Neural cell (in vitro differentiated cells): ENCODE measurements at regions not wholly inside any gene's neighbourhood (a gene's known extent, or its start where the extent isn't known, plus 50 kb on each side); places are given as distances from the start of the nearest gene placed in this dataset.

Experiments used
- H2AFZ ChIP-seq: fragments of 200-600, 300-800 bp; sonication (generic), shearing (Covaris generic); 2 replicates; pipeline ENCODE4 v1.6.0; 2014; ENCODE audit warnings: low read depth, mild to moderate bottlenecking, antibody characterized with exemption, low read length, moderate library complexity
- H3F3A ChIP-seq: fragments of 200-600 bp; shearing (Covaris generic); 2 replicates; pipeline ENCODE4 v1.6.1; 2016; ENCODE audit warnings: mild to moderate bottlenecking, moderate library complexity, mixed read lengths, antibody characterized with exemption, low read length; ENCODE audit not compliant: insufficient read depth, poor library complexity, severe bottlenecking
- H3K27ac ChIP-seq: fragments of 200-600, 300-800 bp; sonication (generic), shearing (Covaris generic); 2 replicates; pipeline ENCODE4 v1.5.1; 2014; ENCODE audit warnings: mild to moderate bottlenecking, low read length, moderate library complexity
- H3K27me3 ChIP-seq: fragments of 300-800, 200-600 bp; sonication (generic), shearing (Covaris generic); 2 replicates; pipeline ENCODE4 v1.6.0; 2014; ENCODE audit warnings: mild to moderate bottlenecking, low read depth, low read length, moderate library complexity; ENCODE audit not compliant: insufficient read depth
- H3K36me3 ChIP-seq: fragments of 300-800, 200-600 bp; sonication (generic), shearing (Covaris generic); 2 replicates; pipeline ENCODE4 v1.5.1; 2014; ENCODE audit warnings: mild to moderate bottlenecking, antibody characterized with exemption, low read length, moderate library complexity; ENCODE audit not compliant: insufficient read depth
- H3K4me2 ChIP-seq: fragments of 300-800, 200-600 bp; sonication (generic), shearing (Covaris generic); 2 replicates; pipeline ENCODE4 v1.6.0; 2014; ENCODE audit warnings: mild to moderate bottlenecking, low read length
- H3K4me3 ChIP-seq: fragments of 300-800, 200-600 bp; sonication (generic), shearing (Covaris generic); 2 replicates; pipeline ENCODE4 v1.5.1; 2014; ENCODE audit warnings: mild to moderate bottlenecking, low read length, moderate library complexity
- H3K79me2 ChIP-seq: fragments of 200-600 bp; shearing (Covaris generic); replicated peaks from 2 replicates; pipeline ENCODE4 v1.6.0; 2014; ENCODE audit warnings: mild to moderate bottlenecking, low read length, moderate library complexity; ENCODE audit not compliant: insufficient read depth
- H3K9ac ChIP-seq: fragments of 300-800, 200-600 bp; sonication (generic), shearing (Covaris generic); 2 replicates; pipeline ENCODE4 v1.6.1; 2016; ENCODE audit warnings: mild to moderate bottlenecking, low read length, mixed read lengths
- H3K9me2 ChIP-seq: fragments of 200-600 bp; shearing (Covaris generic); 2 replicates; pipeline ENCODE4 v1.6.1; 2016; ENCODE audit warnings: mild to moderate bottlenecking, low read length, mixed read lengths; ENCODE audit not compliant: insufficient read depth
- H3K9me3 ChIP-seq: fragments of 200-600, 300-800 bp; sonication (generic), shearing (Covaris generic); 2 replicates; pipeline ENCODE4 v1.6.1; 2016; ENCODE audit warnings: mild to moderate bottlenecking, mixed run types, low read length, moderate library complexity, mixed read lengths
- H4K20me1 ChIP-seq: fragments of 200-600 bp; shearing (Covaris generic); 2 replicates; pipeline ENCODE4 v1.6.1; 2016; ENCODE audit warnings: mild to moderate bottlenecking, mixed run types; ENCODE audit not compliant: insufficient read depth
- EP300 ChIP-seq: fragments of 450-650 bp; conservative IDR thresholded peaks from 2 replicates; pipeline ENCODE4 v1.6.1; 2014; ENCODE audit warnings: antibody characterized with exemption, mild to moderate bottlenecking, moderate library complexity; ENCODE audit not compliant: poor library complexity, severe bottlenecking
- EZH2 ChIP-seq: fragments of 200-600, 300-800 bp; shearing (Covaris generic), sonication (generic); IDR thresholded peaks from 2 replicates; pipeline ENCODE4 v1.6.1; 2014; ENCODE audit warnings: antibody characterized with exemption, low read length, borderline replicate concordance, mild to moderate bottlenecking; ENCODE audit not compliant: insufficient read depth, poor library complexity, severe bottlenecking
- MXI1 ChIP-seq: fragments of 450-650 bp; conservative IDR thresholded peaks from 2 replicates; pipeline ENCODE4 v1.6.1; 2014; ENCODE audit warnings: antibody characterized with exemption, mild to moderate bottlenecking; ENCODE audit not compliant: poor library complexity, severe bottlenecking
- POLR2AphosphoS5 ChIP-seq: IDR thresholded peaks from 2 replicates; pipeline ENCODE4 v1.6.1; 2012
- RAD21 ChIP-seq: fragments of 450-650 bp; conservative IDR thresholded peaks from 2 replicates; pipeline ENCODE4 v1.6.1; 2014; ENCODE audit warnings: antibody characterized with exemption, mild to moderate bottlenecking, moderate library complexity
- SMC3 ChIP-seq: fragments of 450-650 bp; conservative IDR thresholded peaks from 2 replicates; pipeline ENCODE4 v1.6.1; 2014; ENCODE audit warnings: antibody characterized with exemption, mild to moderate bottlenecking, moderate library complexity; ENCODE audit not compliant: poor library complexity
- TAF1 ChIP-seq: IDR thresholded peaks from 2 replicates; pipeline ENCODE4 v1.6.1; 2012; ENCODE audit warnings: low read depth
- TF ChIP-seq, protein P1 (sequence below): IDR thresholded peaks from 2 replicates; pipeline ENCODE4 v1.6.1; 2012; ENCODE audit warnings: borderline replicate concordance
- TF ChIP-seq, protein P2 (sequence below): fragments of 450-650 bp; IDR thresholded peaks from 2 replicates; pipeline ENCODE4 v1.5.1; 2014; ENCODE audit warnings: antibody characterized with exemption, mild to moderate bottlenecking, moderate library complexity; ENCODE audit not compliant: poor library complexity, severe bottlenecking

DNA sequence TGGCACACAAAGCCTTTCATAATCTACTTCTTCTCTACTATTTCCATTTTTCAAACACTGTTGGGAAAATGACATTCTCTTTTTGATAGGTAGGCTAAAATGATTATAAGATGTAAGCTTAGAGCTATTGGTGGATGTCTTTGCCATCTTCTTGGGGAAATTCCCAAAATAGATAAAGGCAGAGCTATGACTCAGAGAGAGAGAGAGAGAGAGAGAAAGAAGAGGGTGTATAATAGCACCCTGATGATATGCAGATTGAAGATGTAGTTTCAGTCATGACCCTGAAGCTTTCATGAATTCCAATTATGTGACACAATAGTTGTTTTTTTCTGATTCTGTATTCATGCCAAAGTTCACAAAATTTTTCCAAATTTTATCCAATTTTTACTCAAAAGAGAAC, 529.1 kb downstream of the HS3ST4 start:
- no peak overlapping the region for H2AFZ ChIP-seq
- no peak overlapping the region for H3K27ac ChIP-seq
- TF ChIP-seq MXI1: no peak
- H3F3A ChIP-seq: no peaks in the 10 kb centered on the region
- H3K9me3 ChIP-seq: no peaks in the 10 kb centered on the region
- no peaks in the 10 kb centered on the region for H3K27me3 ChIP-seq
- H3K9ac ChIP-seq: no peak overlapping the region
- H3K4me2 ChIP-seq: no peak overlapping the region
- H3K4me3 ChIP-seq: no peak overlapping the region
- no peaks in the 10 kb centered on the region for H4K20me1 ChIP-seq
- no peaks in the 10 kb centered on the region for H3K9me2 ChIP-seq
- no peaks in the 10 kb centered on the region for H3K36me3 ChIP-seq
- H3K79me2 ChIP-seq: no peaks in the 10 kb centered on the region

DNA sequence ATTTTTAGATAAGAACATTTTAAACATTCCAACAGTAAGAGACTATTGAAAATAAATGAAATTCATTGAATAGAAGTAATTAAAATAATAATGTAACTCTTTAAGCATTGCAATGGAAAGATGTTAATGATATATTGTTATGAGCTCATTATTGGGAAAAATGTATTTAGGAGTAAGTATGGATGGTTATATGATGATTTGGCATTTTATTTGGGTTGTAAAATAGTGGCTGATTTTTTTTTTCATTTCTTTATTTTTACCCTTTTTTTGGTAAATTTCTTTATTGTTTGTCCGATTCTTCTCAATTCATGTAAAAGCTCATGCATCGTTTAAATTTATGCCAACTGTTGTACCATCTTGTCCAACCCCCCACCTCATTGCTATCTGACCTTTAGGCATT, 539.9 kb downstream of the HS3ST4 start:
- Histone ChIP-seq H3K79me2 (no peaks in the 10 kb centered on the region), H3K9ac (no peak overlapping the region), H3F3A (no peaks in the 10 kb centered on the region), H3K9me3 (no peaks in the 10 kb centered on the region), H3K27ac (no peak overlapping the region), H3K4me3 (no peak overlapping the region), H3K36me3 (no peaks in the 10 kb centered on the region), H3K9me2 (no peaks in the 10 kb centered on the region), H4K20me1 (no peaks in the 10 kb centered on the region), H3K27me3 (no peaks in the 10 kb centered on the region), H3K4me2 (no peak overlapping the region), H2AFZ (no peak overlapping the region)
- TF ChIP-seq MXI1 (no peak), RAD21 (no peak), TAF1 (no peak), POLR2AphosphoS5 (no peak), EZH2 (no peak), SMC3 (no peak), EP300 (no peak)
- TF ChIP-seq, protein P1, sequence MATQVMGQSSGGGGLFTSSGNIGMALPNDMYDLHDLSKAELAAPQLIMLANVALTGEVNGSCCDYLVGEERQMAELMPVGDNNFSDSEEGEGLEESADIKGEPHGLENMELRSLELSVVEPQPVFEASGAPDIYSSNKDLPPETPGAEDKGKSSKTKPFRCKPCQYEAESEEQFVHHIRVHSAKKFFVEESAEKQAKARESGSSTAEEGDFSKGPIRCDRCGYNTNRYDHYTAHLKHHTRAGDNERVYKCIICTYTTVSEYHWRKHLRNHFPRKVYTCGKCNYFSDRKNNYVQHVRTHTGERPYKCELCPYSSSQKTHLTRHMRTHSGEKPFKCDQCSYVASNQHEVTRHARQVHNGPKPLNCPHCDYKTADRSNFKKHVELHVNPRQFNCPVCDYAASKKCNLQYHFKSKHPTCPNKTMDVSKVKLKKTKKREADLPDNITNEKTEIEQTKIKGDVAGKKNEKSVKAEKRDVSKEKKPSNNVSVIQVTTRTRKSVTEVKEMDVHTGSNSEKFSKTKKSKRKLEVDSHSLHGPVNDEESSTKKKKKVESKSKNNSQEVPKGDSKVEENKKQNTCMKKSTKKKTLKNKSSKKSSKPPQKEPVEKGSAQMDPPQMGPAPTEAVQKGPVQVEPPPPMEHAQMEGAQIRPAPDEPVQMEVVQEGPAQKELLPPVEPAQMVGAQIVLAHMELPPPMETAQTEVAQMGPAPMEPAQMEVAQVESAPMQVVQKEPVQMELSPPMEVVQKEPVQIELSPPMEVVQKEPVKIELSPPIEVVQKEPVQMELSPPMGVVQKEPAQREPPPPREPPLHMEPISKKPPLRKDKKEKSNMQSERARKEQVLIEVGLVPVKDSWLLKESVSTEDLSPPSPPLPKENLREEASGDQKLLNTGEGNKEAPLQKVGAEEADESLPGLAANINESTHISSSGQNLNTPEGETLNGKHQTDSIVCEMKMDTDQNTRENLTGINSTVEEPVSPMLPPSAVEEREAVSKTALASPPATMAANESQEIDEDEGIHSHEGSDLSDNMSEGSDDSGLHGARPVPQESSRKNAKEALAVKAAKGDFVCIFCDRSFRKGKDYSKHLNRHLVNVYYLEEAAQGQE: no peak
- TF ChIP-seq, protein P2, sequence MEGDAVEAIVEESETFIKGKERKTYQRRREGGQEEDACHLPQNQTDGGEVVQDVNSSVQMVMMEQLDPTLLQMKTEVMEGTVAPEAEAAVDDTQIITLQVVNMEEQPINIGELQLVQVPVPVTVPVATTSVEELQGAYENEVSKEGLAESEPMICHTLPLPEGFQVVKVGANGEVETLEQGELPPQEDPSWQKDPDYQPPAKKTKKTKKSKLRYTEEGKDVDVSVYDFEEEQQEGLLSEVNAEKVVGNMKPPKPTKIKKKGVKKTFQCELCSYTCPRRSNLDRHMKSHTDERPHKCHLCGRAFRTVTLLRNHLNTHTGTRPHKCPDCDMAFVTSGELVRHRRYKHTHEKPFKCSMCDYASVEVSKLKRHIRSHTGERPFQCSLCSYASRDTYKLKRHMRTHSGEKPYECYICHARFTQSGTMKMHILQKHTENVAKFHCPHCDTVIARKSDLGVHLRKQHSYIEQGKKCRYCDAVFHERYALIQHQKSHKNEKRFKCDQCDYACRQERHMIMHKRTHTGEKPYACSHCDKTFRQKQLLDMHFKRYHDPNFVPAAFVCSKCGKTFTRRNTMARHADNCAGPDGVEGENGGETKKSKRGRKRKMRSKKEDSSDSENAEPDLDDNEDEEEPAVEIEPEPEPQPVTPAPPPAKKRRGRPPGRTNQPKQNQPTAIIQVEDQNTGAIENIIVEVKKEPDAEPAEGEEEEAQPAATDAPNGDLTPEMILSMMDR: no peak

DNA sequence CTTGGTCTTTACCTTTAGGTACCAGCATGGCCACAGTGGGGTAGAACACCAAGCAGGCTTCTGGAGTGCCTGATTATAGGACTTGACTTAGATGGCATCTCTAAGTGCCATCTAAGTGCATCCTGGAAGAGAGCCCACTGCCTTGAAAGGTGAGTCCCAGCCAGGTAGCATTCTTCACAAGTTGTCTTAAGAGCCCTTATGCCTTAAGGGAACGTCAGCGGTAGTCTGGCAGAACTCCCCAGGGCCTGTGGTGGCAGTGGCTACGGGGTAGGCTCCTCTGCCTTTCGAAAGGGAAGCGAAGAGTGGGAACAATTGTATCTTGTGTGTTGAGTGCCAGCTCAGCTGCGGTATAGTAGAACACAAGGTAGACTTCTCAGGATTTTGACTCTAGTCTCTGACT, 549.0 kb downstream of the HS3ST4 start:
- Histone ChIP-seq H3K27ac (no peak overlapping the region), H3F3A (no peaks in the 10 kb centered on the region), H3K9me3 (no peaks in the 10 kb centered on the region), H3K4me2 (no peak overlapping the region), H3K79me2 (no peaks in the 10 kb centered on the region), H3K9ac (no peak overlapping the region), H3K36me3 (no peaks in the 10 kb centered on the region), H3K27me3 (no peaks in the 10 kb centered on the region), H3K9me2 (no peaks in the 10 kb centered on the region), H3K4me3 (no peak overlapping the region), H4K20me1 (no peaks in the 10 kb centered on the region), H2AFZ (no peak overlapping the region)
- TF ChIP-seq, protein P2: no peak
- TF ChIP-seq TAF1 (no peak), EZH2 (no peak), MXI1 (no peak), POLR2AphosphoS5 (no peak), SMC3 (no peak), EP300 (no peak), RAD21 (no peak)
- TF ChIP-seq, protein P1: no peak
